ENCODE measurements at regions not wholly inside any gene's neighbourhood (a gene's known extent, or its start where the extent isn't known, plus 50 kb on each side); places are given as distances from the start of the nearest gene placed in this dataset.

DNA sequence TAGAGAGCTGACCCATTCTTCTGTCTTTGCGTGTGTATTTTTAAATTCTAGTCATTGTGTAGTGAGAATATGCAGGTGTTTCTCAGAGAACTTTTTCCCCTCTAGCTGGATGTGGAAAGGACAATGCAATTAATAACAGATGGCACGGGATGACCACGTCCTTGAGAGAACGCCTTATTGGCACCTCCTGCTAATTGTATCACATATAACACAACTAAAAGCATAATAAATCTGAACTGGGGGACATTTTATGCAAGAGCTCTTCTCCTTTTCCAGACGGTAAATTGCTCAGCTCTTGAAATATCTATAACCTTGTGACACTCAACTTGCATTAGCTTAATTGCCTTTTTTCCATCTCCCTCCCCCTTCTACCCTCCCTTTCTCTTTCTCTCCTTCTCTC is 62.9 kb upstream of the IZUMO3 start:
- H3K36me3 ChIP-seq (replicated peaks in 1 of 2; ENCODE audit: control insufficient read depth in 1 of 2, insufficient read depth in 2 of 2, low read length in 1 of 2), result no peaks in the 10 kb centered on the region
- no peaks in the 10 kb centered on the region for H3F3A ChIP-seq (replicated peaks; ENCODE audit: insufficient read depth)
- no peaks in the 10 kb centered on the region for H3K79me2 ChIP-seq (ENCODE audit: insufficient read depth)
- POLR2A ChIA-PET, result no interaction called here
- H3K4me3 ChIP-seq (ENCODE audit: low read depth in 2 of 2, low read length in 1 of 2), result no peak overlapping the region
- no peak overlapping the region for H2AFZ ChIP-seq (ENCODE audit: low read depth)
- H3K27me3 ChIP-seq (ENCODE audit: insufficient read depth), result no peaks in the 10 kb centered on the region
- TF ChIP-seq RCOR1 (IDR thresholded peaks at IDR 0.05; ENCODE audit: low read length), result no peak
- TF ChIP-seq, protein P1, sequence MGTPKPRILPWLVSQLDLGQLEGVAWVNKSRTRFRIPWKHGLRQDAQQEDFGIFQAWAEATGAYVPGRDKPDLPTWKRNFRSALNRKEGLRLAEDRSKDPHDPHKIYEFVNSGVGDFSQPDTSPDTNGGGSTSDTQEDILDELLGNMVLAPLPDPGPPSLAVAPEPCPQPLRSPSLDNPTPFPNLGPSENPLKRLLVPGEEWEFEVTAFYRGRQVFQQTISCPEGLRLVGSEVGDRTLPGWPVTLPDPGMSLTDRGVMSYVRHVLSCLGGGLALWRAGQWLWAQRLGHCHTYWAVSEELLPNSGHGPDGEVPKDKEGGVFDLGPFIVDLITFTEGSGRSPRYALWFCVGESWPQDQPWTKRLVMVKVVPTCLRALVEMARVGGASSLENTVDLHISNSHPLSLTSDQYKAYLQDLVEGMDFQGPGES (IDR thresholded peaks at IDR 0.05; ENCODE audit: low read depth, low read length), result no peak
- no peak for TF ChIP-seq ELF1 (IDR thresholded peaks at IDR 0.05)
- TF ChIP-seq FOXM1 (IDR thresholded peaks at IDR 0.05; ENCODE audit: low read depth), result no peak
- no peak for TF ChIP-seq MEF2A (IDR thresholded peaks at IDR 0.05; ENCODE audit: borderline replicate concordance, low read depth)
- no peak for TF ChIP-seq MXI1 (IDR thresholded peaks at IDR 0.05; ENCODE audit: low read depth, low read length)
- no peak for TF ChIP-seq SIN3A (IDR thresholded peaks at IDR 0.05; ENCODE audit: borderline replicate concordance, low read depth, low read length)
- TF ChIP-seq GABPA (IDR thresholded peaks at IDR 0.05; ENCODE audit: low read depth), result no peak
- TF ChIP-seq, protein P2, sequence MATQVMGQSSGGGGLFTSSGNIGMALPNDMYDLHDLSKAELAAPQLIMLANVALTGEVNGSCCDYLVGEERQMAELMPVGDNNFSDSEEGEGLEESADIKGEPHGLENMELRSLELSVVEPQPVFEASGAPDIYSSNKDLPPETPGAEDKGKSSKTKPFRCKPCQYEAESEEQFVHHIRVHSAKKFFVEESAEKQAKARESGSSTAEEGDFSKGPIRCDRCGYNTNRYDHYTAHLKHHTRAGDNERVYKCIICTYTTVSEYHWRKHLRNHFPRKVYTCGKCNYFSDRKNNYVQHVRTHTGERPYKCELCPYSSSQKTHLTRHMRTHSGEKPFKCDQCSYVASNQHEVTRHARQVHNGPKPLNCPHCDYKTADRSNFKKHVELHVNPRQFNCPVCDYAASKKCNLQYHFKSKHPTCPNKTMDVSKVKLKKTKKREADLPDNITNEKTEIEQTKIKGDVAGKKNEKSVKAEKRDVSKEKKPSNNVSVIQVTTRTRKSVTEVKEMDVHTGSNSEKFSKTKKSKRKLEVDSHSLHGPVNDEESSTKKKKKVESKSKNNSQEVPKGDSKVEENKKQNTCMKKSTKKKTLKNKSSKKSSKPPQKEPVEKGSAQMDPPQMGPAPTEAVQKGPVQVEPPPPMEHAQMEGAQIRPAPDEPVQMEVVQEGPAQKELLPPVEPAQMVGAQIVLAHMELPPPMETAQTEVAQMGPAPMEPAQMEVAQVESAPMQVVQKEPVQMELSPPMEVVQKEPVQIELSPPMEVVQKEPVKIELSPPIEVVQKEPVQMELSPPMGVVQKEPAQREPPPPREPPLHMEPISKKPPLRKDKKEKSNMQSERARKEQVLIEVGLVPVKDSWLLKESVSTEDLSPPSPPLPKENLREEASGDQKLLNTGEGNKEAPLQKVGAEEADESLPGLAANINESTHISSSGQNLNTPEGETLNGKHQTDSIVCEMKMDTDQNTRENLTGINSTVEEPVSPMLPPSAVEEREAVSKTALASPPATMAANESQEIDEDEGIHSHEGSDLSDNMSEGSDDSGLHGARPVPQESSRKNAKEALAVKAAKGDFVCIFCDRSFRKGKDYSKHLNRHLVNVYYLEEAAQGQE (IDR thresholded peaks at IDR 0.05; ENCODE audit: low read depth, low read length), result no peak
- no peak for TF ChIP-seq YY1 (IDR thresholded peaks at IDR 0.05; ENCODE audit: low read depth)
- TF ChIP-seq, protein P3, sequence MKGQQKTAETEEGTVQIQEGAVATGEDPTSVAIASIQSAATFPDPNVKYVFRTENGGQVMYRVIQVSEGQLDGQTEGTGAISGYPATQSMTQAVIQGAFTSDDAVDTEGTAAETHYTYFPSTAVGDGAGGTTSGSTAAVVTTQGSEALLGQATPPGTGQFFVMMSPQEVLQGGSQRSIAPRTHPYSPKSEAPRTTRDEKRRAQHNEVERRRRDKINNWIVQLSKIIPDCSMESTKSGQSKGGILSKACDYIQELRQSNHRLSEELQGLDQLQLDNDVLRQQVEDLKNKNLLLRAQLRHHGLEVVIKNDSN (IDR thresholded peaks at IDR 0.05; ENCODE audit: borderline replicate concordance, low read depth), result no peak
- TF ChIP-seq NFIC (IDR thresholded peaks at IDR 0.05; ENCODE audit: borderline replicate concordance), result no peak
- TF ChIP-seq CHD2 (IDR thresholded peaks at IDR 0.05; ENCODE audit: low read length, partially characterized antibody), result no peak
- no peaks in the 10 kb centered on the region for H3K9me3 ChIP-seq
- DNase-seq, result no peak
- CTCF ChIA-PET, result interaction anchor here (0.6 kb wide), 1 partner anchor 739 kb away, joined by 3 read pairs; no protein-coding TSS in a partner anchor
- no peaks in the 10 kb centered on the region for H3K9me2 ChIP-seq
- H3K27ac ChIP-seq (ENCODE audit: low read depth in 2 of 2, low read length in 1 of 2), result no peak overlapping the region
- no peaks in the 10 kb centered on the region; a peak in 1 of 4 replicates for H3K4me1 ChIP-seq (ENCODE audit: control insufficient read depth in 1 of 2, insufficient read depth in 2 of 2, low read depth in 1 of 2, low read length in 1 of 2)
- 46% methylated on average over 5 of the region's 5 CpGs for WGBS (ENCODE audit: low lambda C conversion rate)
- H4K20me1 ChIP-seq (ENCODE audit: insufficient read depth), result no peaks in the 10 kb centered on the region
- no peak overlapping the region for H3K4me2 ChIP-seq
- H3K9ac ChIP-seq, result no peak overlapping the region
